ENCODE measurements at regions not wholly inside any gene's neighbourhood (a gene's known extent, or its start where the extent isn't known, plus 50 kb on each side); places are given as distances from the start of the nearest gene placed in this dataset.

- no peak overlapping the region for H3K27ac Mint-ChIP-seq
- H3K4me1 Mint-ChIP-seq, result peaks cover 7% of the 10 kb centered on the region
- H3K4me3 Mint-ChIP-seq, result no peak overlapping the region
- no peaks in the 10 kb centered on the region for H3K36me3 Mint-ChIP-seq
- no peaks in the 10 kb centered on the region for H3K9me3 Mint-ChIP-seq
- H3K27me3 Mint-ChIP-seq, result no peaks in the 10 kb centered on the region
These were observed 257.0 kb downstream of the MREG start for GRCh38 chr2:215756346-215756730.

GRCh38 chr2:215755641-215756345 lies 257.6 kb downstream of the MREG start:
- H3K4me1 Mint-ChIP-seq, result peaks cover 13% of the 10 kb centered on the region
- no peaks in the 10 kb centered on the region for H3K9me3 Mint-ChIP-seq
- H3K27me3 Mint-ChIP-seq, result no peaks in the 10 kb centered on the region
- no peak overlapping the region for H3K4me3 Mint-ChIP-seq
- no peaks in the 10 kb centered on the region for H3K36me3 Mint-ChIP-seq
- H3K27ac Mint-ChIP-seq, result no peak overlapping the region

GRCh38 chr2:215754546-215754945 lies 258.8 kb downstream of the MREG start:
- Mint-ChIP-seq H3K36me3 (no peaks in the 10 kb centered on the region), H3K4me1 (peaks cover 25% of the 10 kb centered on the region), H3K4me3 (no peak overlapping the region), H3K27me3 (no peaks in the 10 kb centered on the region), H3K9me3 (no peaks in the 10 kb centered on the region), H3K27ac (no peak overlapping the region)

GRCh38 chr2:215753808-215754207 lies 259.5 kb downstream of the MREG start:
- no peak overlapping the region for H3K4me3 Mint-ChIP-seq
- H3K36me3 Mint-ChIP-seq, result no peaks in the 10 kb centered on the region
- no peaks in the 10 kb centered on the region for H3K27me3 Mint-ChIP-seq
- no peaks in the 10 kb centered on the region for H3K9me3 Mint-ChIP-seq
- H3K4me1 Mint-ChIP-seq, result peaks cover 33% of the 10 kb centered on the region
- no peak overlapping the region for H3K27ac Mint-ChIP-seq

- Mint-ChIP-seq H3K27me3 (no peaks in the 10 kb centered on the region), H3K36me3 (no peaks in the 10 kb centered on the region), H3K27ac (no peak overlapping the region), H3K9me3 (no peaks in the 10 kb centered on the region), H3K4me1 (peaks cover 35% of the 10 kb centered on the region), H3K4me3 (no peak overlapping the region)
These were observed 260.4 kb downstream of the MREG start for GRCh38 chr2:215752991-215753390.

- Mint-ChIP-seq H3K27me3 (no peaks in the 10 kb centered on the region), H3K9me3 (no peaks in the 10 kb centered on the region), H3K4me3 (no peak overlapping the region), H3K36me3 (no peaks in the 10 kb centered on the region), H3K27ac (no peak overlapping the region), H3K4me1 (peaks cover 35% of the 10 kb centered on the region)
These were observed 260.9 kb downstream of the MREG start for GRCh38 chr2:215752436-215752835.

- H3K9me3 Mint-ChIP-seq, result no peaks in the 10 kb centered on the region
- H3K4me1 Mint-ChIP-seq, result peaks cover 35% of the 10 kb centered on the region
- peak overlapping the region; percentile 19 for H3K27ac Mint-ChIP-seq
- H3K36me3 Mint-ChIP-seq, result no peaks in the 10 kb centered on the region
- no peaks in the 10 kb centered on the region for H3K27me3 Mint-ChIP-seq
- no peak overlapping the region for H3K4me3 Mint-ChIP-seq
These were observed 261.5 kb downstream of the MREG start for GRCh38 chr2:215751911-215752272.

- H3K36me3 Mint-ChIP-seq, result no peaks in the 10 kb centered on the region
- no peaks in the 10 kb centered on the region for H3K9me3 Mint-ChIP-seq
- H3K4me3 Mint-ChIP-seq, result peak overlapping the region; percentile 15
- no peak overlapping the region for H3K27ac Mint-ChIP-seq
- H3K4me1 Mint-ChIP-seq, result peaks cover 39% of the 10 kb centered on the region
- H3K27me3 Mint-ChIP-seq, result no peaks in the 10 kb centered on the region
These were observed 262.0 kb downstream of the MREG start for GRCh38 chr2:215751200-215751910.

- Mint-ChIP-seq H3K27me3 (no peaks in the 10 kb centered on the region), H3K4me3 (peak overlapping the region; percentile 15), H3K36me3 (no peaks in the 10 kb centered on the region), H3K27ac (no peak overlapping the region), H3K9me3 (no peaks in the 10 kb centered on the region), H3K4me1 (peaks cover 42% of the 10 kb centered on the region)
These were observed 262.6 kb downstream of the MREG start for GRCh38 chr2:215750763-215751162.

GRCh38 chr2:215749092-215749957 lies 264.0 kb downstream of the MREG start:
- Mint-ChIP-seq H3K9me3 (no peaks in the 10 kb centered on the region), H3K4me1 (peaks cover 48% of the 10 kb centered on the region), H3K27ac (peak overlapping the region; percentile 57), H3K36me3 (no peaks in the 10 kb centered on the region), H3K4me3 (no peak overlapping the region), H3K27me3 (no peaks in the 10 kb centered on the region)

GRCh38 chr2:215748446-215748845 lies 264.9 kb downstream of the MREG start:
- no peak overlapping the region for H3K27ac Mint-ChIP-seq
- H3K4me1 Mint-ChIP-seq, result peaks cover 48% of the 10 kb centered on the region
- H3K4me3 Mint-ChIP-seq, result no peak overlapping the region
- H3K27me3 Mint-ChIP-seq, result no peaks in the 10 kb centered on the region
- H3K36me3 Mint-ChIP-seq, result no peaks in the 10 kb centered on the region
- H3K9me3 Mint-ChIP-seq, result no peaks in the 10 kb centered on the region

- no peak overlapping the region for H3K27ac Mint-ChIP-seq
These were observed 266.3 kb downstream of the MREG start for GRCh38 chr2:215746887-215747615.

GRCh38 chr2:215746226-215746886 lies 267.0 kb downstream of the MREG start:
- Mint-ChIP-seq H3K27me3 (no peaks in the 10 kb centered on the region), H3K36me3 (no peaks in the 10 kb centered on the region), H3K9me3 (no peaks in the 10 kb centered on the region), H3K4me1 (peaks cover 41% of the 10 kb centered on the region), H3K27ac (no peak overlapping the region), H3K4me3 (no peak overlapping the region)

More at GRCh38 chr2:215746887-215747615, 266.3 kb downstream of the MREG start:
- no peaks in the 10 kb centered on the region for H3K9me3 Mint-ChIP-seq
- H3K36me3 Mint-ChIP-seq, result no peaks in the 10 kb centered on the region
- H3K27me3 Mint-ChIP-seq, result no peaks in the 10 kb centered on the region
- H3K4me1 Mint-ChIP-seq, result peaks cover 48% of the 10 kb centered on the region
- H3K4me3 Mint-ChIP-seq, result no peak overlapping the region

GRCh38 chr2:215745331-215745730 lies 268.0 kb downstream of the MREG start:
- H3K4me1 Mint-ChIP-seq, result peaks cover 31% of the 10 kb centered on the region
- H3K4me3 Mint-ChIP-seq, result no peak overlapping the region
- no peaks in the 10 kb centered on the region for H3K27me3 Mint-ChIP-seq
- peak overlapping the region; percentile 49 for H3K27ac Mint-ChIP-seq
- no peaks in the 10 kb centered on the region for H3K9me3 Mint-ChIP-seq
- H3K36me3 Mint-ChIP-seq, result no peaks in the 10 kb centered on the region

GRCh38 chr2:215744514-215744913 lies 268.8 kb downstream of the MREG start:
- Mint-ChIP-seq H3K4me3 (no peak overlapping the region), H3K36me3 (no peaks in the 10 kb centered on the region), H3K27me3 (no peaks in the 10 kb centered on the region), H3K27ac (no peak overlapping the region), H3K9me3 (no peaks in the 10 kb centered on the region), H3K4me1 (peaks cover 23% of the 10 kb centered on the region)
